RWPE2 (cell line): ENCODE measurements at regions not wholly inside any gene's neighbourhood (a gene's known extent, or its start where the extent isn't known, plus 50 kb on each side); places are given as distances from the start of the nearest gene placed in this dataset.

ENCODE experiments used
- ATAC-seq: fragments of 200-7000 bp; cut with Tn5 transposase; 3 replicates; pipeline ENCODE4 v1.9.1; 2021; ENCODE audit warnings: low read depth
- DNase-seq: peaks from one replicate; pipeline ENCODE4 v3.0.0-alpha.2; 2020; ENCODE audit warnings: low spot score
- H3K27ac ChIP-seq: fragments of 450-650 bp; 2 replicates; pipeline ENCODE4 v1.5.1; 2017; ENCODE audit warnings: mild to moderate bottlenecking; ENCODE audit not compliant: poor library complexity, severe bottlenecking
- H3K27me3 ChIP-seq: fragments of 250-450 bp; sonication (Bioruptor Pico); 2 replicates; pipeline ENCODE4 v1.5.1; 2021; ENCODE audit warnings: mild to moderate bottlenecking, moderate library complexity; ENCODE audit not compliant: insufficient read depth, poor library complexity, severe bottlenecking
- H3K36me3 ChIP-seq: fragments of 250-450 bp; sonication (Bioruptor Pico); 2 replicates; pipeline ENCODE4 v1.5.1; 2020; ENCODE audit warnings: low read depth, mild to moderate bottlenecking, moderate library complexity
- H3K4me1 ChIP-seq: fragments of 250-450 bp; sonication (Bioruptor Pico); 2 replicates; pipeline ENCODE4 v1.5.1; 2021; ENCODE audit warnings: mild to moderate bottlenecking, moderate library complexity; ENCODE audit not compliant: insufficient read depth, poor library complexity, severe bottlenecking
- H3K4me3 ChIP-seq: fragments of 250-450 bp; sonication (Bioruptor Pico); 2 replicates; pipeline ENCODE4 v1.5.1; 2021; ENCODE audit warnings: mild to moderate bottlenecking, moderate library complexity; ENCODE audit not compliant: severe bottlenecking
- H3K9me3 ChIP-seq: fragments of 250-450 bp; sonication (Bioruptor Pico); 2 replicates; pipeline ENCODE4 v1.5.1; 2021; ENCODE audit warnings: mild to moderate bottlenecking, moderate library complexity; ENCODE audit not compliant: severe bottlenecking
- TF ChIP-seq, protein P1 (sequence below): fragments of 450-650 bp; IDR thresholded peaks from one replicate; pipeline ENCODE4 v1.5.1; 2017; ENCODE audit warnings: mild to moderate bottlenecking, moderate library complexity; ENCODE audit not compliant: poor library complexity, severe bottlenecking

GRCh38 chr13:55682776-55683175 lies 1457.9 kb upstream of the PRR20A start:
- Histone ChIP-seq H3K27me3 (no peaks in the 10 kb centered on the region), H3K27ac (no peak overlapping the region), H3K9me3 (no peaks in the 10 kb centered on the region), H3K36me3 (no peaks in the 10 kb centered on the region), H3K4me3 (no peak overlapping the region), H3K4me1 (no peaks in the 10 kb centered on the region)
- no peak for ATAC-seq
- TF ChIP-seq, protein P1, sequence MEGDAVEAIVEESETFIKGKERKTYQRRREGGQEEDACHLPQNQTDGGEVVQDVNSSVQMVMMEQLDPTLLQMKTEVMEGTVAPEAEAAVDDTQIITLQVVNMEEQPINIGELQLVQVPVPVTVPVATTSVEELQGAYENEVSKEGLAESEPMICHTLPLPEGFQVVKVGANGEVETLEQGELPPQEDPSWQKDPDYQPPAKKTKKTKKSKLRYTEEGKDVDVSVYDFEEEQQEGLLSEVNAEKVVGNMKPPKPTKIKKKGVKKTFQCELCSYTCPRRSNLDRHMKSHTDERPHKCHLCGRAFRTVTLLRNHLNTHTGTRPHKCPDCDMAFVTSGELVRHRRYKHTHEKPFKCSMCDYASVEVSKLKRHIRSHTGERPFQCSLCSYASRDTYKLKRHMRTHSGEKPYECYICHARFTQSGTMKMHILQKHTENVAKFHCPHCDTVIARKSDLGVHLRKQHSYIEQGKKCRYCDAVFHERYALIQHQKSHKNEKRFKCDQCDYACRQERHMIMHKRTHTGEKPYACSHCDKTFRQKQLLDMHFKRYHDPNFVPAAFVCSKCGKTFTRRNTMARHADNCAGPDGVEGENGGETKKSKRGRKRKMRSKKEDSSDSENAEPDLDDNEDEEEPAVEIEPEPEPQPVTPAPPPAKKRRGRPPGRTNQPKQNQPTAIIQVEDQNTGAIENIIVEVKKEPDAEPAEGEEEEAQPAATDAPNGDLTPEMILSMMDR: no peak
- DNase-seq: no peak

DNA sequence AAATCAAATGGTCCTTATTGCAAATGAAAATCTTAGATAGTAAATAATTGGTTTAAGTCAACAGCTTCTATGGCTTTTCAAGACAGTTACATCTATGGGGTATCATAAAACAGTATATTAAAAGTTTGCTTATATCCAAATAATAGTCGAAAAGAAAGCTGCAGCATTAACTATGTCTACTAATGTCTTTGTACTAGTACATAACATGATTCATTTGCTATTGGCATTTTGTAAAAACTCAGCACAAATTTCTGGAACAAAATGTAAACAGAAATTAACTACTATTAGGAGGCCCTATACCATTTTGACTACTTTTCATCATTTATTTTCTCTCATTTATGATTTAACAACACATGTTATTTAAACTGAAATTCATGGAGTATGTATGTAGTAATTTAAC lies 1435.2 kb upstream of the PRR20A start:
- TF ChIP-seq, protein P1: no peak
- no peak overlapping the region for H3K4me3 ChIP-seq

DNA sequence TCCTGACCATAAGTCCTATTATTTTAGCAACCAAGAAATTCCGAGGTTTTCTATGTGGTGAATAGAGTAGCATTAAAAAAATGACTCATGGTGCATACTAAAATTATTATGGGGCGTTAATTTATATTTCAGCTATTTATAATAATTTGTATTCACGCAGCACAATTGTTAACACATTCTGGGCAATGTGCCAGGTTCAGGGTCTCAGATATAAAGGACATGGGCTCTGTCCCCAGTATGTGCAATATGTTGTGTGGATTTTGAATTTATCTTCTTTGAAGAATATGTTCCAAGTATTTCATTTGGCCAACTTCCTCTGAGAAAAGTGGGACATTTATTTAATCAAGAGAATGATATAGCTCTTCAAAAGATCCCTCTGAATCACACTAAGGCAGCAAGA lies 1434.7 kb upstream of the PRR20A start:
- no peak overlapping the region for H3K27ac ChIP-seq
- no peak for ATAC-seq
- no peaks in the 10 kb centered on the region for H3K4me1 ChIP-seq
- H3K4me3 ChIP-seq: no peak overlapping the region
- H3K9me3 ChIP-seq: no peaks in the 10 kb centered on the region
- no peaks in the 10 kb centered on the region for H3K27me3 ChIP-seq
- DNase-seq: no peak
- TF ChIP-seq, protein P1: no peak
- no peaks in the 10 kb centered on the region for H3K36me3 ChIP-seq

More for the DNA sequence above, 1435.2 kb upstream of the PRR20A start:
- Histone ChIP-seq H3K9me3 (no peaks in the 10 kb centered on the region), H3K36me3 (no peaks in the 10 kb centered on the region), H3K4me1 (no peaks in the 10 kb centered on the region), H3K27me3 (no peaks in the 10 kb centered on the region), H3K27ac (no peak overlapping the region)
- DNase-seq: no peak
- ATAC-seq: no peak

- no peak for DNase-seq
- Histone ChIP-seq H3K9me3 (no peaks in the 10 kb centered on the region), H3K4me1 (no peaks in the 10 kb centered on the region), H3K27me3 (no peaks in the 10 kb centered on the region), H3K4me3 (no peak overlapping the region), H3K27ac (no peak overlapping the region), H3K36me3 (no peaks in the 10 kb centered on the region)
- TF ChIP-seq, protein P1: no peak
- no peak for ATAC-seq
These were observed 1426.6 kb upstream of the PRR20A start for GRCh38 chr13:55714120-55714519.

- Histone ChIP-seq H3K36me3 (no peaks in the 10 kb centered on the region), H3K27ac (no peak overlapping the region), H3K4me1 (no peaks in the 10 kb centered on the region), H3K27me3 (peaks cover 25% of the 10 kb centered on the region), H3K9me3 (no peaks in the 10 kb centered on the region), H3K4me3 (no peak overlapping the region)
- no peak for ATAC-seq
- no peak for DNase-seq
- TF ChIP-seq, protein P1: no peak
These were observed 1413.0 kb upstream of the PRR20A start for GRCh38 chr13:55727683-55728082.
